SU-DHL-6 (cell line): ENCODE measurements at regions not wholly inside any gene's neighbourhood (a gene's known extent, or its start where the extent isn't known, plus 50 kb on each side); places are given as distances from the start of the nearest gene placed in this dataset.

Source experiments
- CTCF ChIP-seq: fragments of 200-600 bp; sonication (generic); IDR thresholded peaks from one replicate; pipeline ENCODE4 v1.5.1; 2017; ENCODE audit warnings: antibody characterized with exemption, mild to moderate bottlenecking, low read length, moderate library complexity; ENCODE audit not compliant: insufficient read depth, poor library complexity, severe bottlenecking
- EZH2phosphoT487 ChIP-seq: fragments of 200-600 bp; sonication (generic), shearing (Covaris generic); conservative IDR thresholded peaks from 2 replicates; pipeline ENCODE4 v1.6.1; 2018; ENCODE audit warnings: mild to moderate bottlenecking, antibody characterized with exemption, low read length, moderate library complexity, mixed read lengths

GRCh38 chr10:3535001-3535400 lies 250.0 kb downstream of the KLF6 start:
- TF ChIP-seq CTCF = no peak
- TF ChIP-seq EZH2phosphoT487 = no peak
